GM23338 (cell line): ENCODE measurements at regions not wholly inside any gene's neighbourhood (a gene's known extent, or its start where the extent isn't known, plus 50 kb on each side); places are given as distances from the start of the nearest gene placed in this dataset.

Experiments used
- ATAC-seq: fragments of 200-7000 bp; cut with Tn5 transposase; 3 replicates; pipeline ENCODE4 v1.9.1; 2020
- DNase-seq: peaks from one replicate; pipeline ENCODE4 v3.0.0-alpha.2; 2015; ENCODE audit warnings: low spot score
- H2AFZ ChIP-seq: fragments of 200-600 bp; sonication (generic); 2 replicates; pipeline ENCODE4 v1.8.0; 2016; ENCODE audit warnings: antibody characterized with exemption, mild to moderate bottlenecking, moderate library complexity
- H3F3A ChIP-seq: fragments of 200-600 bp; sonication (generic); replicated peaks from 2 replicates; pipeline ENCODE4 v1.8.0; 2017; ENCODE audit warnings: antibody characterized with exemption, mixed run types, low read depth
- H3K27ac ChIP-seq: fragments of 200-600 bp; sonication (generic); 2 replicates; pipeline ENCODE4 v1.6.1; 2016; ENCODE audit warnings: low read depth
- H3K27me3 ChIP-seq: fragments of 200-600 bp; sonication (generic); 2 replicates; pipeline ENCODE4 v1.8.0; 2016; ENCODE audit warnings: mild to moderate bottlenecking, mixed run types, moderate library complexity; ENCODE audit not compliant: insufficient read depth
- H3K36me3 ChIP-seq: fragments of 200-600 bp; sonication (generic); 2 replicates; pipeline ENCODE4 v1.8.0; 2016; ENCODE audit warnings: mild to moderate bottlenecking; ENCODE audit not compliant: insufficient read depth
- H3K4me1 ChIP-seq: fragments of 200-600 bp; sonication (generic); 2 replicates; pipeline ENCODE4 v1.8.0; 2016; ENCODE audit warnings: mild to moderate bottlenecking, moderate library complexity; ENCODE audit not compliant: insufficient read depth
- H3K4me2 ChIP-seq: fragments of 200-600 bp; sonication (generic); 2 replicates; pipeline ENCODE4 v1.7.1; 2017; ENCODE audit warnings: mixed run types
- H3K4me3 ChIP-seq: fragments of 200-600 bp; sonication (generic); 2 replicates; pipeline ENCODE4 v1.6.1; 2016; ENCODE audit warnings: mixed run types
- H3K79me2 ChIP-seq: fragments of 200-600 bp; sonication (generic); replicated peaks from 2 replicates; pipeline ENCODE4 v1.8.0; 2017; ENCODE audit warnings: mild to moderate bottlenecking; ENCODE audit not compliant: insufficient read depth
- H3K9me2 ChIP-seq: fragments of 200-600 bp; sonication (generic); 2 replicates; pipeline ENCODE4 v1.8.0; 2017; ENCODE audit not compliant: insufficient read depth
- H4K20me1 ChIP-seq: fragments of 200-600 bp; sonication (generic); replicated peaks from 2 replicates; pipeline ENCODE4 v1.8.0; 2017; ENCODE audit warnings: mild to moderate bottlenecking; ENCODE audit not compliant: insufficient read depth
- H3K27ac Mint-ChIP-seq: 2 replicates; pipeline ENCODE4 v1.8.0; 2020; ENCODE audit warnings: inconsistent platforms, mild to moderate bottlenecking, moderate library complexity, mixed read lengths
- H3K27me3 Mint-ChIP-seq: 3 replicates; pipeline ENCODE4 v1.8.0; 2022; ENCODE audit warnings: low read depth, mild to moderate bottlenecking, moderate library complexity, mixed read lengths, inconsistent platforms; ENCODE audit not compliant: insufficient read depth, poor library complexity
- H3K36me3 Mint-ChIP-seq: 3 replicates; pipeline ENCODE4 v1.8.0; 2021; ENCODE audit warnings: low read depth, mild to moderate bottlenecking, inconsistent platforms, moderate library complexity, mixed read lengths
- H3K4me1 Mint-ChIP-seq: 3 replicates; pipeline ENCODE4 v1.8.0; 2020; ENCODE audit warnings: mild to moderate bottlenecking, inconsistent platforms, mixed read lengths
- H3K4me3 Mint-ChIP-seq: 3 replicates; pipeline ENCODE4 v1.8.0; 2021; ENCODE audit warnings: moderate library complexity, mild to moderate bottlenecking, inconsistent platforms, mixed read lengths
- H3K9me3 Mint-ChIP-seq: 3 replicates; pipeline ENCODE4 v1.8.0; 2020; ENCODE audit warnings: moderate library complexity, mild to moderate bottlenecking, inconsistent platforms, mixed read lengths
- CREB1 ChIP-seq: fragments of 250-450 bp; sonication (Bioruptor Pico); IDR thresholded peaks from 2 replicates; pipeline ENCODE4 v1.5.0; 2020; ENCODE audit warnings: low read depth, mild to moderate bottlenecking, moderate library complexity
- EZH2 ChIP-seq: fragments of 200-600 bp; sonication (generic); IDR thresholded peaks from one replicate; pipeline ENCODE4 v1.8.0; 2017; ENCODE audit warnings: antibody characterized with exemption, mild to moderate bottlenecking, low read depth; ENCODE audit not compliant: unreplicated experiment
- EZH2phosphoT487 ChIP-seq: fragments of 200-600 bp; sonication (generic); IDR thresholded peaks from one replicate; pipeline ENCODE4 v1.8.1; 2018; ENCODE audit warnings: antibody characterized with exemption; ENCODE audit not compliant: unreplicated experiment
- JUNB ChIP-seq: IDR thresholded peaks from one replicate; pipeline ENCODE4 v1.6.1; 2016; ENCODE audit warnings: antibody characterized with exemption; ENCODE audit not compliant: unreplicated experiment
- NANOG ChIP-seq: IDR thresholded peaks from 2 replicates; pipeline ENCODE4 v1.6.1; 2016; ENCODE audit warnings: antibody characterized with exemption, borderline replicate concordance
- POLR2AphosphoS5 ChIP-seq: IDR thresholded peaks from 2 replicates; pipeline ENCODE4 v1.6.1; 2016; ENCODE audit warnings: antibody characterized with exemption, low read depth
- REST ChIP-seq: IDR thresholded peaks from one replicate; pipeline ENCODE4 v1.6.1; 2018; ENCODE audit warnings: antibody characterized with exemption; ENCODE audit not compliant: unreplicated experiment
- STAT1 ChIP-seq: IDR thresholded peaks from one replicate; pipeline ENCODE4 v1.6.1; 2016; ENCODE audit warnings: antibody characterized with exemption; ENCODE audit not compliant: unreplicated experiment
- ZNF114 ChIP-seq: fragments of 250-450 bp; sonication (Bioruptor Pico); IDR thresholded peaks from 2 replicates; pipeline ENCODE4 v1.5.0; 2020; ENCODE audit warnings: mild to moderate bottlenecking, moderate library complexity
- ZNF331 ChIP-seq: fragments of 250-450 bp; sonication (Bioruptor Pico); IDR thresholded peaks from 2 replicates; pipeline ENCODE4 v1.5.0; 2020; ENCODE audit warnings: low read depth, mild to moderate bottlenecking, moderate library complexity
- ZNF462 ChIP-seq: fragments of 250-450 bp; sonication (Bioruptor Pico); IDR thresholded peaks from 2 replicates; pipeline ENCODE4 v1.5.0; 2020; ENCODE audit warnings: mild to moderate bottlenecking, moderate library complexity
- TF ChIP-seq, protein P1 (sequence below): IDR thresholded peaks from 2 replicates; pipeline ENCODE4 v1.6.1; 2016; ENCODE audit warnings: antibody characterized with exemption
- TF ChIP-seq, protein P2 (sequence below), 2 experiments: fragments of 200-600 bp in 1 of 2; sonication (generic) in 1 of 2; conservative IDR thresholded peaks; 2 replicates each; pipeline versions ENCODE4 v1.5.1 to v1.6.1; 2016 to 2017; ENCODE audit warnings: antibody characterized with exemption in 2 of 2, low read depth in 2 of 2, mild to moderate bottlenecking in 2 of 2, moderate library complexity in 1 of 2

DNA sequence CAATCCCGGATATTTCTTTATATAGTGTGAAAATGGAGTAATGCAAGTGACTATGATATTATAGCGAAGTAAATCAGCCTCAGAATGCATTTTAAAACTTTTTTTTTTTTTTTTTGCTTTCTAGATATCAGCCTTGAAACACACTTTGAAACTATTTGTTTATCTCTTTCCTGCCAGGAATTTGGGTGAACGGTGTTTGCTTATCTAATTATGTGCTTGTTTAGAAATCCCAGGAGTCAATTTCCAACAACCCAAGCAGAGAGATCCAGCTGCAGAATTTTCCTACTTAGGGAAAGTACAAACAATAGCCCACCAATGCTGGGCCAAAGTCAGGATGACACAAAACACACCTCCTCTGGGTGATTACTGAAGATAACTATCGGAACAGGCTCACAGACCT, 958.8 kb downstream of the PCDH18 start:
- ATAC-seq: no peak
- DNase-seq: no peak
- Mint-ChIP-seq H3K9me3 (no peaks in the 10 kb centered on the region), H3K4me1 (no peaks in the 10 kb centered on the region), H3K27me3 (peaks cover 3% of the 10 kb centered on the region), H3K27ac (no peak overlapping the region), H3K4me3 (no peak overlapping the region), H3K36me3 (peaks cover 3% of the 10 kb centered on the region; the same call in 1 of the 3 replicates)
- TF ChIP-seq JUNB: no peak
- TF ChIP-seq EZH2phosphoT487: no peak
- no peak for TF ChIP-seq CREB1
- no peak for TF ChIP-seq EZH2
- TF ChIP-seq ZNF462 (CRISPR knock-in tag): no peak
- no peak for TF ChIP-seq NANOG
- TF ChIP-seq REST: no peak
- TF ChIP-seq STAT1: no peak
- no peak for TF ChIP-seq ZNF331 (CRISPR knock-in tag)
- TF ChIP-seq, protein P1, sequence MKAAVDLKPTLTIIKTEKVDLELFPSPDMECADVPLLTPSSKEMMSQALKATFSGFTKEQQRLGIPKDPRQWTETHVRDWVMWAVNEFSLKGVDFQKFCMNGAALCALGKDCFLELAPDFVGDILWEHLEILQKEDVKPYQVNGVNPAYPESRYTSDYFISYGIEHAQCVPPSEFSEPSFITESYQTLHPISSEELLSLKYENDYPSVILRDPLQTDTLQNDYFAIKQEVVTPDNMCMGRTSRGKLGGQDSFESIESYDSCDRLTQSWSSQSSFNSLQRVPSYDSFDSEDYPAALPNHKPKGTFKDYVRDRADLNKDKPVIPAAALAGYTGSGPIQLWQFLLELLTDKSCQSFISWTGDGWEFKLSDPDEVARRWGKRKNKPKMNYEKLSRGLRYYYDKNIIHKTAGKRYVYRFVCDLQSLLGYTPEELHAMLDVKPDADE: no peak
- TF ChIP-seq POLR2AphosphoS5: no peak
- no peak for TF ChIP-seq ZNF114 (CRISPR knock-in tag)
- TF ChIP-seq, protein P2, sequence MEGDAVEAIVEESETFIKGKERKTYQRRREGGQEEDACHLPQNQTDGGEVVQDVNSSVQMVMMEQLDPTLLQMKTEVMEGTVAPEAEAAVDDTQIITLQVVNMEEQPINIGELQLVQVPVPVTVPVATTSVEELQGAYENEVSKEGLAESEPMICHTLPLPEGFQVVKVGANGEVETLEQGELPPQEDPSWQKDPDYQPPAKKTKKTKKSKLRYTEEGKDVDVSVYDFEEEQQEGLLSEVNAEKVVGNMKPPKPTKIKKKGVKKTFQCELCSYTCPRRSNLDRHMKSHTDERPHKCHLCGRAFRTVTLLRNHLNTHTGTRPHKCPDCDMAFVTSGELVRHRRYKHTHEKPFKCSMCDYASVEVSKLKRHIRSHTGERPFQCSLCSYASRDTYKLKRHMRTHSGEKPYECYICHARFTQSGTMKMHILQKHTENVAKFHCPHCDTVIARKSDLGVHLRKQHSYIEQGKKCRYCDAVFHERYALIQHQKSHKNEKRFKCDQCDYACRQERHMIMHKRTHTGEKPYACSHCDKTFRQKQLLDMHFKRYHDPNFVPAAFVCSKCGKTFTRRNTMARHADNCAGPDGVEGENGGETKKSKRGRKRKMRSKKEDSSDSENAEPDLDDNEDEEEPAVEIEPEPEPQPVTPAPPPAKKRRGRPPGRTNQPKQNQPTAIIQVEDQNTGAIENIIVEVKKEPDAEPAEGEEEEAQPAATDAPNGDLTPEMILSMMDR (conservative IDR thresholded peaks at IDR 0.05; ENCODE audit: low read depth in 2 of 2): no peak
- Histone ChIP-seq H3K4me3 (no peak overlapping the region), H3K4me2 (no peak overlapping the region), H4K20me1 (no peaks in the 10 kb centered on the region), H3K9me2 (no peaks in the 10 kb centered on the region), H3K27ac (no peak overlapping the region), H3F3A (no peaks in the 10 kb centered on the region), H3K79me2 (no peaks in the 10 kb centered on the region), H2AFZ (no peak overlapping the region), H3K27me3 (no peaks in the 10 kb centered on the region), H3K4me1 (no peaks in the 10 kb centered on the region), H3K36me3 (no peaks in the 10 kb centered on the region)
